OCI-LY7 (cell line): ENCODE measurements at regions not wholly inside any gene's neighbourhood (a gene's known extent, or its start where the extent isn't known, plus 50 kb on each side); places are given as distances from the start of the nearest gene placed in this dataset.

Experiments
- BruUV-seq: library from RNA; stranded (reverse); fragments of 400-500 nt; replicated peaks from 2 replicates; lab custom pipeline; 2021; lab: Mats Ljungman, UMichigan
- CTCF ChIA-PET: fragments of 300-600 bp; sonication (Branson Sonifier 250); formaldehyde crosslinking; loops from one replicate; lab custom pipeline; 2022; ENCODE audit warnings: antibody characterized with exemption; ENCODE audit not compliant: unreplicated experiment; lab: Charles Lee
- POLR2A ChIA-PET: fragments of 300-600 bp; sonication (Branson Sonifier 250); formaldehyde crosslinking; loops from one replicate; lab custom pipeline; 2022; ENCODE audit warnings: antibody characterized with exemption; lab: Charles Lee
- DNase-seq: peaks from one replicate; pipeline ENCODE4 v3.0.0-alpha.2; 2015; ENCODE audit warnings: low spot score
- H2AFZ ChIP-seq: fragments of 200-600 bp; sonication (generic), shearing (Covaris generic); 2 replicates; pipeline ENCODE4 v1.6.1; 2014; ENCODE audit warnings: mild to moderate bottlenecking, antibody characterized with exemption, low read length, moderate library complexity
- H3K27ac ChIP-seq: fragments of 200-600 bp; sonication (generic); 2 replicates; pipeline ENCODE4 v1.5.1; 2014; ENCODE audit warnings: mixed run types, low read depth, mild to moderate bottlenecking, moderate library complexity, low read length, inconsistent platforms; ENCODE audit not compliant: poor library complexity, severe bottlenecking
- H3K36me3 ChIP-seq: fragments of 200-600 bp; sonication (generic); 2 replicates; pipeline ENCODE4 v1.6.1; 2014; ENCODE audit warnings: mild to moderate bottlenecking, antibody characterized with exemption, low read length, moderate library complexity, mixed read lengths; ENCODE audit not compliant: insufficient read depth
- H3K4me1 ChIP-seq: fragments of 200-600 bp; sonication (generic); 2 replicates; pipeline ENCODE4 v1.5.1; 2014; ENCODE audit warnings: mild to moderate bottlenecking, low read length; ENCODE audit not compliant: insufficient read depth, poor library complexity, severe bottlenecking
- H3K4me2 ChIP-seq: fragments of 200-600 bp; sonication (generic); 2 replicates; pipeline ENCODE4 v1.6.1; 2014; ENCODE audit warnings: mild to moderate bottlenecking, low read length
- H3K4me3 ChIP-seq: fragments of 200-600 bp; sonication (generic); 2 replicates; pipeline ENCODE4 v1.5.1; 2014; ENCODE audit warnings: mild to moderate bottlenecking, low read depth, low read length; ENCODE audit not compliant: poor library complexity, severe bottlenecking
- H3K79me2 ChIP-seq: fragments of 200-600 bp; sonication (generic); 2 replicates; pipeline ENCODE4 v1.6.1; 2016; ENCODE audit warnings: low read depth, mild to moderate bottlenecking, low read length, moderate library complexity, mixed read lengths; ENCODE audit not compliant: insufficient read depth
- H3K9me2 ChIP-seq: fragments of 200-600 bp; sonication (generic); 2 replicates; pipeline ENCODE4 v1.6.1; 2016; ENCODE audit warnings: mild to moderate bottlenecking, low read length, mixed read lengths; ENCODE audit not compliant: insufficient read depth
- H3K9me3 ChIP-seq: fragments of 200-600 bp; sonication (generic); 2 replicates; pipeline ENCODE4 v1.6.1; 2014; ENCODE audit warnings: mild to moderate bottlenecking, mixed run types, low read length, mixed read lengths
- H4K20me1 ChIP-seq: fragments of 200-600 bp; sonication (generic); 2 replicates; pipeline ENCODE4 v1.6.1; 2014; ENCODE audit warnings: mild to moderate bottlenecking, antibody characterized with exemption, low read length, moderate library complexity, mixed read lengths; ENCODE audit not compliant: insufficient read depth
- EZH2phosphoT487 ChIP-seq: fragments of 200-600 bp; sonication (generic); IDR thresholded peaks from 2 replicates; pipeline ENCODE4 v1.6.1; 2018; ENCODE audit warnings: low read depth, borderline replicate concordance, mild to moderate bottlenecking, mixed run types, antibody characterized with exemption, low read length, moderate library complexity, mixed read lengths
- intact Hi-C: fragments of 100-400 bp; cut with micrococcal nuclease; formaldehyde crosslinking; loops from one replicate; pipeline ENCODE4 v1.10.0; 2022; ENCODE audit not compliant: unreplicated experiment
- TF ChIP-seq, protein P1 (sequence below): fragments of 200-600 bp; sonication (generic); conservative IDR thresholded peaks from 2 replicates; pipeline ENCODE4 v1.5.1; 2014; ENCODE audit warnings: mild to moderate bottlenecking, antibody characterized with exemption, low read length, moderate library complexity, mixed read lengths

DNA sequence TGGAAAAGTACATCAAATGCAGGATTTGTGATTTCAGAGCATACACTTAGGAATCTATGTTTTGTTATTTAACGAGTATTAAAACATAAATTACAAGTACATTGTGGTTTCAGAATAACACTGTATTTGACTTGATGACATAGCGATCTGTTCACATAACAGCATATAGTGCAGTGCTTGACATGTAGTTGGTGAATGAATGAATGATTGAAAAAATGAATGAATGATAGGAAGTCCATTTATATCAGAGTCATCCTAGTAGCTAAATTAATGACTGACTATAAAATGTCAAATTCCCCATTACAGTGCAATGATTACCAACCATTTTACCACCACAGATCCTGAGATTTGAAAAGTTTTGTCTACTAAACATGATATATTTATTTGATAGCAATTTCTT, 114.6 kb upstream of the FAT1 start:
- Histone ChIP-seq H3K9me2 (no peaks in the 10 kb centered on the region), H2AFZ (no peak overlapping the region), H3K79me2 (no peaks in the 10 kb centered on the region), H3K36me3 (no peaks in the 10 kb centered on the region), H3K4me3 (no peak overlapping the region), H3K4me2 (no peak overlapping the region), H3K27ac (no peak overlapping the region), H3K4me1 (no peaks in the 10 kb centered on the region), H4K20me1 (no peaks in the 10 kb centered on the region), H3K9me3 (no peaks in the 10 kb centered on the region)
- POLR2A ChIA-PET, result no interaction called here
- CTCF ChIA-PET, result no interaction called here
- TF ChIP-seq EZH2phosphoT487, result no peak
- TF ChIP-seq, protein P1, sequence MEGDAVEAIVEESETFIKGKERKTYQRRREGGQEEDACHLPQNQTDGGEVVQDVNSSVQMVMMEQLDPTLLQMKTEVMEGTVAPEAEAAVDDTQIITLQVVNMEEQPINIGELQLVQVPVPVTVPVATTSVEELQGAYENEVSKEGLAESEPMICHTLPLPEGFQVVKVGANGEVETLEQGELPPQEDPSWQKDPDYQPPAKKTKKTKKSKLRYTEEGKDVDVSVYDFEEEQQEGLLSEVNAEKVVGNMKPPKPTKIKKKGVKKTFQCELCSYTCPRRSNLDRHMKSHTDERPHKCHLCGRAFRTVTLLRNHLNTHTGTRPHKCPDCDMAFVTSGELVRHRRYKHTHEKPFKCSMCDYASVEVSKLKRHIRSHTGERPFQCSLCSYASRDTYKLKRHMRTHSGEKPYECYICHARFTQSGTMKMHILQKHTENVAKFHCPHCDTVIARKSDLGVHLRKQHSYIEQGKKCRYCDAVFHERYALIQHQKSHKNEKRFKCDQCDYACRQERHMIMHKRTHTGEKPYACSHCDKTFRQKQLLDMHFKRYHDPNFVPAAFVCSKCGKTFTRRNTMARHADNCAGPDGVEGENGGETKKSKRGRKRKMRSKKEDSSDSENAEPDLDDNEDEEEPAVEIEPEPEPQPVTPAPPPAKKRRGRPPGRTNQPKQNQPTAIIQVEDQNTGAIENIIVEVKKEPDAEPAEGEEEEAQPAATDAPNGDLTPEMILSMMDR, result no peak
- intact Hi-C loops, result no loop called here
- no peak for DNase-seq
- BruUV-seq, result no TSS peak

DNA sequence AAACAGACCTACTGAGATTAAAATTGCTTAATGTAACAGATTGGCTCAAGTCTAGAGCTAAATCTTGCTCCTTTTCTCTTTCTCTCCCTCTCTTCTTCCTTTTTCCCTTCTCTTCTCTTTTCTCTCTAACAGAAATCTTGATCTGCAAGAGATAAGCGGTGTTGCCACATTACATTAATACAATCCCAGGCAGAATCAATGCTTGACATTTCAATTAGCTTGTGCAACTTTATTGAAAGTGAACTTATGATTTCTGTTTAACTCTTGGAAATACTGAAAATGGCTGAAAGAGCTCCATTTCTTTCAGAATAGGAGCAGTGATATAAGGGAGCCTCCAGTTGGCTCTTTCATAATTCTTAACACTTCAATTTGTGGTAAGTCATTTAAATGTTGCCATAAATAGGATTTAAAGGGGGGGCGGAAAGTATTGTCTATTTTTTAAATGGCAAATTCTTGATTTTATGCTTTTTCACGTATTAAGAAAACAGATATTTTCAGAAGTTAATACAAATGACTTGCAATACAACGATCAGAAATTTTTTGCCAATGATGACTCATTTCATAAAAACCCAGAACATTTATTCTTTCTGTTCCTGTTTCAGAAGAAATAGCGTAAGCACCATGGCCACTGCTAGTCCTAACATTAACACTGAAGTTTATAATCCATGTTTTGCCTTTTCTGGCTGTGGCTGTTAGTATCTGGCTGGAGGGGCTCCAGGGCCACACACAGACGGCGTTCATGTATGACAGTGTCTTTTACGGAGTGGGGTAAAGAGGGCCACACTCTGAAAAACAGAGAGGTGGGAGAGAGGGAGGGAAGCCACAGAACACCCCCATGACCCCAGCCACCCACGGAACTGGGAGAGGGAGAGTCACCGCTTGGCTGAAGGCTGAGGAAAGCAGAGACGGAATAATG, 115.7 kb upstream of the FAT1 start:
- Histone ChIP-seq H3K4me3 (no peak overlapping the region), H3K4me2 (no peak overlapping the region), H3K79me2 (no peaks in the 10 kb centered on the region), H3K9me2 (no peaks in the 10 kb centered on the region), H3K4me1 (no peaks in the 10 kb centered on the region), H3K27ac (no peak overlapping the region), H2AFZ (no peak overlapping the region), H3K36me3 (no peaks in the 10 kb centered on the region), H4K20me1 (no peaks in the 10 kb centered on the region), H3K9me3 (no peaks in the 10 kb centered on the region)
- DNase-seq, result no peak
- ChIA-PET POLR2A (no interaction called here), CTCF (no interaction called here)
- TF ChIP-seq, protein P1, result no peak
- TF ChIP-seq EZH2phosphoT487, result no peak
- intact Hi-C loops, result no loop called here
- no TSS peak for BruUV-seq

DNA sequence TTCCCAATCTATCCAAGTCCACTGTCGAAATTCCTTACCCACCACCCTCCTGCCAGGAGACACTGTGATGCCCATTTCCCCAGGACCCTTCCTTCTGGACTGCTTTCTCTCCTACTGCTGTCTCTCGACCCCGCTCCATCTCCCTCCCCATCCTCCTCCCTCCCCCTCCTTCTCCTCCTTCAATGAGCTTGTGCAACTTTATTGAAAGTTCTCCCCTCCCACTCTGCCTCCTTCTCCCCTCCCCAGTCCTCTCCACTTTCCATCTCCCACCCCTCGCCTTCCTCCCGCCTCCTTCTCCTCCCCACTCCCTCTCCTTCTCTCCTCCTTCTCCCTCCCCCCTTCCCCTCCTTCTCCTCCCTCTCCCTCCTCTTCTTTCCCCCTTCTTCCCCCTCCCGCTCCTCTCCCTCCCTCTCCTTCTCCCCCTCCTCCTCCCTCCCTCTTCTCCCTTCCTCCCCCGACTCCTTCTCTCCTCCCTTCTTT, 116.6 kb upstream of the FAT1 start:
- no peaks in the 10 kb centered on the region for H3K4me1 ChIP-seq
- H3K79me2 ChIP-seq, result no peaks in the 10 kb centered on the region
- no peaks in the 10 kb centered on the region for H3K36me3 ChIP-seq
- no peaks in the 10 kb centered on the region for H3K9me3 ChIP-seq
- no peaks in the 10 kb centered on the region for H4K20me1 ChIP-seq
- intact Hi-C loops, result no loop called here
- no peak overlapping the region for H3K27ac ChIP-seq
- BruUV-seq, result no TSS peak
- CTCF ChIA-PET, result no interaction called here
- DNase-seq, result no peak
- H2AFZ ChIP-seq, result no peak overlapping the region
- TF ChIP-seq, protein P1, result no peak
- TF ChIP-seq EZH2phosphoT487, result no peak
- no peak overlapping the region for H3K4me2 ChIP-seq
- H3K4me3 ChIP-seq, result no peak overlapping the region
- POLR2A ChIA-PET, result no interaction called here
- H3K9me2 ChIP-seq, result no peaks in the 10 kb centered on the region
